Stimulated activated CD8-positive, alpha-beta memory T cell treated with anti-CD3 and anti-CD28 coated beads, Interleukin-12 subunit alpha, Interleukin-12 subunit beta, amount 100 ng/mL, for 4 hours (primary cell): ENCODE measurements at regions not wholly inside any gene's neighbourhood (a gene's known extent, or its start where the extent isn't known, plus 50 kb on each side); places are given as distances from the start of the nearest gene placed in this dataset.
A peak's percentile ranks its signal among the peaks of the same experiment; 100 is the strongest.
"Not testable (repeated sequence)": the region's sequence is repeated elsewhere in the genome, so short reads cannot be mapped to it uniquely, and the experiment has no call there.

Experiments
- DNase-seq: peaks from one replicate; pipeline ENCODE4 v3.0.0-alpha.2; 2020; ENCODE audit warnings: low read depth

DNA sequence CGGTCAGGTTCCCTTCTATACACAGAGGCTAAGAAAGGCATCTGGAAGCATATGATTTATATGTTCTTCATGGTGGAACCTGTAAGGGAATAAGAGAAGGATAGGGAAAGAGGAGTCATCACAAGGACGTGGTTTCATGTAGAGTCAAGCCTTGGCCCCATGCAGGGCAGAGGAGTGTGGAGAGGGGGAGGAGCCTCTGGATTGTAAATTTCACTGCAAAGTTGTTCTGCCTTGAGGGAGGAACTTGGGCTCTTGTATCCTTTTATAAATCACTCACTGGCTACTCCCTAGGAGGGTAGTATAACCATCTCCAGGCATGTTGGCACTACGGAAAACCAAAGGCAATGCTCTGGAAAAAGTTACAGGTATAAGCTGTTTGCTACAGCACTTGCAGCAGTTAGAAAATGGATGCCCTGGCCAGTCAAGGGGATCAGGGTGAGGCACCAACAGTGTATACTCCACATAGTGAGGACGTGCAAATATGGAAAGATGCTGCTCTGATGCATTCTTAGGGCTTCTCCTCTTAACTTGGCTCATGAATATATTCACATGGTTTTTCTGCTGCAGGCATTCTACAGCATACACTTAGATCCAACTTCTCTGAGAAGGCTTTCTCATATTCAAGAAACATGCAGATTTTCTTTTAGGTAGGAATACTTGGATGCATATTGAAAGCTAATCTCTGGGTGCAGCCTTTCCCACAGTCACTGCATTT lies 60.3 kb upstream of the ZNF81 start:
- DNase-seq = no peak

DNA sequence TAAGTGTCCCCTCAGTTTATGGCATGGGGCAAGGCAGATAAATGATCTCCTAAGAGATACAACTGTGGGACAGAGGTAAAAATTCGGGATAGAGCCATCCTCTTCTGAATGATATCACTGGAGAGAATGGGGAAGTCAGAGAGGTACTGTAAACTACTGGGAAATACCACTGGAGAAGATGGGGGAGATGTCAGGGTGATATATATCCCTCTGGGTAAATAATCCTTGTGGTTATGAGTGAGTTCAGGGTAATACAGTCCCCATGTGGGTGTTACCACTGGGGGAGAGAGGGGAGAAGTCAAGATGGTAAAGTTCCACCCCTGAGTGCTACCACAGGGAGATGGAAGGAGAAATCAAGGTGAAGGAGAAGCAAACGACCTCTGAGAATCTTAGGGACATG lies 63.9 kb upstream of the ZNF81 start:
- DNase-seq = no peak

DNA sequence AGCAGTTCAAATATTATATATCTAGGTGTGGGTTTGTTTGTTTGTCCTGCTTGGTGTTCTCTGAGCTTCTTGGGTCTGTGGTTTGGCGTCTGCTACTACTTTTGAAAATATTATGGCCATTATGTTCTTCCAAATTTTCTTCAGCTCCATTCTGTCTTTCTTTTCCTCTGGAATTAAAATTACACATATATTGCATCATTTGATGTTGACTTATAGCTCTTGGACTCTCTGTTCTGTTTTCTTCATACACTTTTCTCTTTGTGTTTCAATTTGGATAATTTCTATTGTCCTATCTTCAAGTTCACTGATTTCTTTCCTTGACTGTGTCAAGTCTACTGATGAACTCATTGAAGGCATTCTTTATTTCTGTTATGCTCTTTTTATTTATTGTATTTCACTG lies 65.2 kb upstream of the ZNF81 start:
- no peak for DNase-seq

GRCh38 chrX:47762826-47763225 lies 73.9 kb upstream of the ZNF81 start:
- not testable (repeated sequence) for DNase-seq

DNA sequence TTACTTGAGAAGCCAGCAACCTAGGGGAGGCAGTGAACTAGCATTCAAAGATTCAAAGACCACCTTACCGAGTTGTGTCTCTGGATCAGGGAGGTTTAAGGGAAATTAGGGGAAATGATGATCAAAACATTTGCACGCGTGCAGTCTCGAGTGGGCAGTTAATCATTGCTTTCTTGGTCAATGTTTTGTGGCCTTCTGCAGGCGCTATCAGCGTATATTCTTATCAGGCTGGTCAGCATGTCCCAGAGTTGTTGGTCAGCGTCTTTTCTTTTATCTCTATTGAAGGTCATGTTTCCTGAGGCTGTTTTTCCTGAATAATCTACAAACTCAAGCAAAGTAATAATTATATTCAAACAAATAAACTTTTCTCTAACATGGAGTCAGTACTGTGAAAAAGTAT lies 84.0 kb upstream of the ZNF81 start:
- DNase-seq = no peak

DNA sequence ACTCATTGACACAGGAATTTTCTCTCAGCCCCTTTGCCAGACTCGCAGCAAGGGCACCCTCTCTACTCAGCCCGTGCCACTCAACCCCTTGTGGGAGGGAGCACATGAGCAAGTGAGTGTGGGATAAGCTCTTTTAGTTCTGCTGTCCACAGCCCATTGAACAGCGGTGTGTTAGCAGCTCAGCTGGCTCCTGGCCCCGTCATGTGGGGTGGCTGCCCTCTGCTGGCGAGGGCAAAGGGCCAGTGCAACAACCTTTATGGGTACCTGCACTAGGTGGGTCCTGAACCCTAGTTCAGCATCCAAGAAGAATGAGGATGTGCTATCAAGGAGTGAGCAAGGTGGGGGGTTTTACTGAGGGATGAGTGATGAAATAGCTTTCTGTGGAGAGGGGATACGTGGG lies 85.0 kb upstream of the ZNF81 start:
- peak; percentile 1 for DNase-seq

DNA sequence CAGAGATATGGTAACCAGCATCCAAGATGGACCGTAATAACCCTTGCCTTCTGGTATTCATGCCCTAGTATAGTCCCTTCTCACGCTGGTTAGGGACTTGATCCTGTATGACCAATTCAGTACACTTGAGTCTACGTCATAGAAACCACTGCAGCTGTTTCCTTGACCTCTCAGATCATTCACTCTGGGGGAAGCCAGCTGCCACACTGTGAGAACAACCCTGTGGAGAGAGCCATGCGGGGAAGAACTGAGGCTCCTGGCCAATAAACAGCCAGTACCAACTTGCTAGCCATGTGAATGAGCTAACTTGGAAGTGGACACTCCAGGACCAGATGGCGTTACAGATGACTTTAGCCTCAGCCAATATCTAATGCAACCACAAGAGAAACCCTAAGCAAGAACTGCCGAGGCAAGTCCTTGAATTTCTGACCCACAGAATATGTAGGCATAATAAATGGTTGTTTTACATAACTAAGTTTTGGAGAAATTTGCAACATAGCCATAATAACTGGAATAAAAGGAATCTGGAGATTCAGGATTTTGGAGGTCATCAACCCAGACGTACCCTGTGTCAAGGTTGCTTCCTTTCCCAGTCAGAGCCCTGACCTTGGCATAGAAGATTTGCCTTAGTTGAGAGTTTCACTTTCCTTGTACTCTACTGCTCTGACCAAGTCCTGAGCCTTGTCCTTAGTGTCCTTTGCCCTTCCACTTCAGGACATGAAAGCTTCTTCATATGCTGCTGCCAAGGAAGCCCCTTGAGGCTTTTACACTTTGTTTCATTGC lies 87.3 kb upstream of the ZNF81 start:
- no peak for DNase-seq

DNA sequence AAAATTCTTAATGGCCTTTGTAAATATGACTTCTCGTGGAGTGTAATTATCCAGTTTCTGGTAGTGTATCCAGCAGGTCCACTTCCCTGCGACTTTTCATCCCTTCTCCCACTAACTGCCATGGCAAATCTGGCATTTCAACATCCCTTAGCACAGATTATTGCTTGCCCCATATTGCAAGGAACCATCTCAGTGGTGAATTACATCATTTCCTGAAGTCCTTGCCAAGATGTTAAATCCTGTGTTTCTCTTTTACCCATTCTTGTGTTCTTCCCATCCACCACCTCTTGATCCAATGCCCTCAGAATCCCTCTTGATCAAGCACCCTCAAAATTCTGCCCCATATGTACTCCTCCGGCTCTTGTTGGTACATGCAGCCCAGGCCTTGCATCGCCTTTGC lies 88.1 kb upstream of the ZNF81 start:
- DNase-seq = no peak

GRCh38 chrX:47746446-47746845 lies 87.5 kb upstream of the UXT start:
- DNase-seq = no peak

GRCh38 chrX:47745416-47745815 lies 86.4 kb upstream of the UXT start:
- DNase-seq = no peak

GRCh38 chrX:47743504-47743903 lies 84.5 kb upstream of the UXT start:
- DNase-seq = no peak

GRCh38 chrX:47738870-47739269 lies 79.9 kb upstream of the UXT start:
- DNase-seq = not testable (repeated sequence)

- no peak for DNase-seq
Measured at GRCh38 chrX:47723689-47724088, 64.7 kb upstream of the UXT start.

- no peak for DNase-seq
Measured at GRCh38 chrX:47723083-47723482, 64.1 kb upstream of the UXT start.

DNA sequence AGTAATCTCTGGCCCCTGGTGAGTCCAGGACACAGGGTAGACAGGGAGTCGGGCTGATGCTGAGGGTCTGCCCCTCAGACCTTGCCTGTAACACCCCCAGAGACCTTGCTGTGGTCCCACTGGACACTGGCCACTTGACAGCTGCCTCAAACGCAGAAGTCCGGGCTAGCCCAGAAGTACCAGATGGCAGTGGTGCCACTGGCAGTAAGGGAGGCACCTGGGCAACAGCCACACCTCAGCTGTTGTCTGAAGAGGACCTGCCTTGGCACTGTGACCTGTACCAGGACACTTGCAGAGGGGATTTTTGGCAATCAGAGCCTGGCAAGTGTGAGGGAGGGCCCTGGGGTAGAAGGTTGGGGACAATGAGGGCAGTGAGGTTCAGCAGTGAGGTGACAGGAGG lies 63.3 kb upstream of the UXT start:
- no peak for DNase-seq

- not testable (repeated sequence) for DNase-seq
Measured at GRCh38 chrX:47715078-47715477, 56.1 kb upstream of the UXT start.

DNA sequence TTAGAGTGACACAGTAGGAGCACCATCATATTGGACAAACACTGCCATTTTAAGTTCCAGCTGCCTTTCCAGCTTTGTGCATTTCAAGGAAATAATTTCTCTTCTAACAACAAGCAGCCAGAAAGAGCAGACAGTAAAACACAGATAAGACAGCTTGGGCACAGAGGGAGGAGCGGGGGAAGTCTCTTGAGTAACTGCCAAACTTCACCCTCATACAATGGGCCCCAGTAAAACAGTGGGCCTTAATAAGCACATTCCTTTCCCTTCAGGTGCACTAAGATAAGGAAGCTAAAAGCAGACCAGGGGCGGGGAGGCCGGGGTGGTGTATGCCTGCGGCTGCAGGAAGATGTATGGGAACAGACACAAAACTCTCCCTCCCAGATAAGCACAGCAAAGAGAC lies 53.7 kb upstream of the UXT start:
- DNase-seq = not testable (repeated sequence)

- no peak for DNase-seq
Measured at GRCh38 chrX:47710252-47710651, 51.3 kb upstream of the UXT start.
